Esophagus squamous epithelium (tissue), 4 donors: ENCODE measurements at regions not wholly inside any gene's neighbourhood (a gene's known extent, or its start where the extent isn't known, plus 50 kb on each side); places are given as distances from the start of the nearest gene placed in this dataset.

Source experiments
- POLR2A ChIP-seq, 4 donors: fragments of 450-650 bp; IDR thresholded peaks; one replicate each; pipeline ENCODE4 v1.6.1; 2017; ENCODE audit warnings: antibody characterized with exemption in 4 of 4, mild to moderate bottlenecking in 4 of 4, moderate library complexity in 3 of 4
- TF ChIP-seq, protein P1 (sequence below), 6 experiments: fragments of 450-650 bp in 4 of 6; fragments of 200-600 bp in 2 of 6; sonication (generic) in 2 of 6; IDR thresholded peaks; one replicate each; pipeline ENCODE4 v1.5.1; 2016 to 2019; ENCODE audit warnings: antibody characterized with exemption in 6 of 6, mild to moderate bottlenecking in 4 of 6, moderate library complexity in 4 of 6

GRCh38 chr17:49910094-49910857 lies 58.7 kb upstream of the DLX4 start:
- TF ChIP-seq, protein P1, sequence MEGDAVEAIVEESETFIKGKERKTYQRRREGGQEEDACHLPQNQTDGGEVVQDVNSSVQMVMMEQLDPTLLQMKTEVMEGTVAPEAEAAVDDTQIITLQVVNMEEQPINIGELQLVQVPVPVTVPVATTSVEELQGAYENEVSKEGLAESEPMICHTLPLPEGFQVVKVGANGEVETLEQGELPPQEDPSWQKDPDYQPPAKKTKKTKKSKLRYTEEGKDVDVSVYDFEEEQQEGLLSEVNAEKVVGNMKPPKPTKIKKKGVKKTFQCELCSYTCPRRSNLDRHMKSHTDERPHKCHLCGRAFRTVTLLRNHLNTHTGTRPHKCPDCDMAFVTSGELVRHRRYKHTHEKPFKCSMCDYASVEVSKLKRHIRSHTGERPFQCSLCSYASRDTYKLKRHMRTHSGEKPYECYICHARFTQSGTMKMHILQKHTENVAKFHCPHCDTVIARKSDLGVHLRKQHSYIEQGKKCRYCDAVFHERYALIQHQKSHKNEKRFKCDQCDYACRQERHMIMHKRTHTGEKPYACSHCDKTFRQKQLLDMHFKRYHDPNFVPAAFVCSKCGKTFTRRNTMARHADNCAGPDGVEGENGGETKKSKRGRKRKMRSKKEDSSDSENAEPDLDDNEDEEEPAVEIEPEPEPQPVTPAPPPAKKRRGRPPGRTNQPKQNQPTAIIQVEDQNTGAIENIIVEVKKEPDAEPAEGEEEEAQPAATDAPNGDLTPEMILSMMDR (IDR thresholded peaks at IDR 0.05): no peak
- TF ChIP-seq POLR2A (IDR thresholded peaks at IDR 0.05): no peak
